ENCODE measurements at regions not wholly inside any gene's neighbourhood (a gene's known extent, or its start where the extent isn't known, plus 50 kb on each side); places are given as distances from the start of the nearest gene placed in this dataset.

- Histone ChIP-seq H3K27me3 (ENCODE audit: control insufficient read depth in 3 of 3, insufficient read depth in 3 of 3, low read length in 2 of 3) (no peaks in the 10 kb centered on the region), H3K4me1 (ENCODE audit: control insufficient read depth in 5 of 5, insufficient read depth in 5 of 5, low read length in 5 of 5) (no peaks in the 10 kb centered on the region), H3K9me3 (ENCODE audit: control insufficient read depth in 4 of 4, insufficient read depth in 3 of 4, low read length in 3 of 4) (no peaks in the 10 kb centered on the region), H3K36me3 (ENCODE audit: control insufficient read depth in 4 of 4, insufficient read depth in 4 of 4, low read length in 4 of 4) (no peaks in the 10 kb centered on the region), H3K4me3 (no peak overlapping the region), H3K9ac (ENCODE audit: insufficient read depth in 1 of 2, low read length in 2 of 2) (no peak overlapping the region), H3K27ac (ENCODE audit: low read depth in 1 of 2, low read length in 1 of 2) (no peak overlapping the region)
- no peak for TF ChIP-seq CTCF (IDR thresholded peaks at IDR 0.05; ENCODE audit: control extremely low read depth, extremely low read depth)
- 24 to 27% methylated on average over 2 of the region's 2 CpGs for WGBS, 2 donors
- DNase-seq (no peak), ATAC-seq (ENCODE audit: insufficient read depth, low FRiP score) (no peak)
Observed at GRCh38 chr5:8634219-8634618, 765.3 kb downstream of the MTRR start.

DNA sequence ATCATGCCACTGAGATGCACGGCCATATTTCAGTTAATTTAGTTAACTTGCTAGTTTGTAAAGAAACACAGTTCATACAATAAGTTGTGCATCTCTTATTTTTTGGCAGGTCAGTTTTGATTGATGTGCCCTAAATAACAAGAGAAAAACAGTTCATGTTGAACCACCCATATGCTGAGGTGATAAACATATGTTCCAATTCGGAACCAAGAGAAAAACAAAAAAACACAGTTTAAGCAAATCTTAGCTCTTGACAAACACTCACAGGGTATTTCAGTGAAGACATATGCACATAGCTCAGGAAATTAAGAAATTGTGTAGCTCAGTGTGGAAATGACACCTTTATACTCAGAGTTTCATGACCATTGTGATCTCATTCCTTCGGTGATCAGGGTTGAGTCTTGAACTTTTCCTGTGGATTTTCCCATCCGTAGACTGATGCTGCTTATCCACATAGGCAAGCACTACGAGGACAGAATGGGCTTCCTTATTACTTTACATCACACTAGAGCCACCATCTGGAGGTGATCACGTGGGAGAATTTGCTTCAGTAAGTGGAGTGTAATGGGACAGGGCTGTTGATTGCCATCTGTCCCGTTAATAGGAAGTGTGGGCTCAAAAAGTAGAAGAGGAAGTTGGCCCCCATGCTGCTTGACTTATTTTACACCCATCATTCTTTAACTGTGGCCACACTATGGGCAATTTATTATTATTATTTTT is 773.0 kb downstream of the MTRR start:
- Histone ChIP-seq H3K27ac (ENCODE audit: low read depth in 1 of 2, low read length in 1 of 2) (no peak overlapping the region), H3K9me3 (ENCODE audit: control insufficient read depth in 4 of 4, insufficient read depth in 3 of 4, low read length in 3 of 4) (no peaks in the 10 kb centered on the region), H3K36me3 (ENCODE audit: control insufficient read depth in 4 of 4, insufficient read depth in 4 of 4, low read length in 4 of 4) (no peaks in the 10 kb centered on the region), H3K27me3 (ENCODE audit: control insufficient read depth in 3 of 3, insufficient read depth in 3 of 3, low read length in 2 of 3) (no peaks in the 10 kb centered on the region), H3K9ac (ENCODE audit: insufficient read depth in 1 of 2, low read length in 2 of 2) (no peak overlapping the region), H3K4me1 (ENCODE audit: control insufficient read depth in 5 of 5, insufficient read depth in 5 of 5, low read length in 5 of 5) (no peaks in the 10 kb centered on the region), H3K4me3 (no peak overlapping the region)
- ATAC-seq (ENCODE audit: insufficient read depth, low FRiP score) (no peak), DNase-seq (no peak)
- 77 to 82% methylated on average over 7 of the region's 7 CpGs for WGBS, 2 donors
- no peak for TF ChIP-seq CTCF (IDR thresholded peaks at IDR 0.05; ENCODE audit: control extremely low read depth, extremely low read depth)

DNA sequence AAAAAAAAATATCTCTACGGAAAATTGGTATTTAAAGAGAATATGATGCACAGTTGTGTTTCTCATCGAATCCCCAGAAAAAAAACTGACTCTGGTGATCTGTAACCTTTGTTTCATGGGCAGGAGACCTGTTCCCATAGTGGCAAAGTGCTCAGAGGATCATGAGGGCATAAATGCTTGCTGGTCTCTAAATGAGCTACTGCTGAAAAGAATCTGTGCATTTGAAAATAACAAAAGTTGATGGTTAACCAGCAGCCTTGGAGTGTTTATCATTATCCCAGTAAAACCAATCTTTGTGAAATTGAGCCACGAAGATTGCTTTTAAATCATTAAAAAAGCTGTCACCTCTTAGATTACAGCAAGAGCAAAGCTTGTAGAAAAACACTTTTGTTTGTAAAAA is 775.4 kb downstream of the MTRR start:
- Histone ChIP-seq H3K27me3 (ENCODE audit: control insufficient read depth in 3 of 3, insufficient read depth in 3 of 3, low read length in 2 of 3) (no peaks in the 10 kb centered on the region), H3K9me3 (ENCODE audit: control insufficient read depth in 4 of 4, insufficient read depth in 3 of 4, low read length in 3 of 4) (no peaks in the 10 kb centered on the region), H3K4me3 (no peak overlapping the region), H3K9ac (ENCODE audit: insufficient read depth in 1 of 2, low read length in 2 of 2) (no peak overlapping the region), H3K36me3 (ENCODE audit: control insufficient read depth in 4 of 4, insufficient read depth in 4 of 4, low read length in 4 of 4) (no peaks in the 10 kb centered on the region), H3K27ac (ENCODE audit: low read depth in 1 of 2, low read length in 1 of 2) (no peak overlapping the region), H3K4me1 (ENCODE audit: control insufficient read depth in 5 of 5, insufficient read depth in 5 of 5, low read length in 5 of 5) (no peaks in the 10 kb centered on the region)
- ATAC-seq (ENCODE audit: insufficient read depth, low FRiP score) (no peak), DNase-seq (no peak)
- no peak for TF ChIP-seq CTCF (IDR thresholded peaks at IDR 0.05; ENCODE audit: control extremely low read depth, extremely low read depth)
- 59 to 69% methylated on average over 3 of the region's 3 CpGs for WGBS, 2 donors

- Histone ChIP-seq H3K27me3 (ENCODE audit: control insufficient read depth in 3 of 3, insufficient read depth in 3 of 3, low read length in 2 of 3) (no peaks in the 10 kb centered on the region), H3K9me3 (ENCODE audit: control insufficient read depth in 4 of 4, insufficient read depth in 3 of 4, low read length in 3 of 4) (no peaks in the 10 kb centered on the region), H3K4me1 (ENCODE audit: control insufficient read depth in 5 of 5, insufficient read depth in 5 of 5, low read length in 5 of 5) (no peaks in the 10 kb centered on the region), H3K27ac (ENCODE audit: low read depth in 1 of 2, low read length in 1 of 2) (no peak overlapping the region), H3K36me3 (ENCODE audit: control insufficient read depth in 4 of 4, insufficient read depth in 4 of 4, low read length in 4 of 4) (no peaks in the 10 kb centered on the region), H3K9ac (ENCODE audit: insufficient read depth in 1 of 2, low read length in 2 of 2) (no peak overlapping the region), H3K4me3 (no peak overlapping the region)
- ATAC-seq (ENCODE audit: insufficient read depth, low FRiP score), result no peak
- no peak for TF ChIP-seq CTCF (IDR thresholded peaks at IDR 0.05; ENCODE audit: control extremely low read depth, extremely low read depth)
- DNase-seq, result no peak
Observed at GRCh38 chr5:8647111-8647510, 778.2 kb downstream of the MTRR start.

Measured in lung (tissue), 11 donors.